ENCODE measurements at regions not wholly inside any gene's neighbourhood (a gene's known extent, or its start where the extent isn't known, plus 50 kb on each side); places are given as distances from the start of the nearest gene placed in this dataset.

GRCh38 chr15:61798631-61799030, 261.6 kb downstream of the VPS13C start:
- no peak for DNase-seq

GRCh38 chr15:61796056-61796455, 264.2 kb downstream of the VPS13C start:
- DNase-seq = no peak

GRCh38 chr15:61794881-61795280, 265.4 kb downstream of the VPS13C start:
- no peak for DNase-seq

- no peak for DNase-seq
Observed at GRCh38 chr15:61794276-61794675, 266.0 kb downstream of the VPS13C start.

- DNase-seq = no peak
Observed at GRCh38 chr15:61784734-61785133, 275.5 kb downstream of the VPS13C start.

- no peak for DNase-seq
Observed at GRCh38 chr15:61780278-61780980, 279.8 kb downstream of the VPS13C start.

- no peak for DNase-seq
Observed at GRCh38 chr15:61777689-61778088, 282.6 kb downstream of the VPS13C start.

- DNase-seq = no peak
Observed at GRCh38 chr15:61769557-61769956, 290.7 kb downstream of the VPS13C start.

- no peak for DNase-seq
Observed at GRCh38 chr15:61768131-61768530, 292.1 kb downstream of the VPS13C start.

- DNase-seq = no peak
Observed at GRCh38 chr15:61764981-61765380, 295.3 kb downstream of the VPS13C start.

- no peak for DNase-seq
Observed at GRCh38 chr15:61764141-61764540, 296.1 kb downstream of the VPS13C start.

GRCh38 chr15:61762676-61763075, 297.6 kb downstream of the VPS13C start:
- DNase-seq = no peak

- DNase-seq = no peak
Observed at GRCh38 chr15:61759639-61760038, 300.6 kb downstream of the VPS13C start.

GRCh38 chr15:61756071-61756820, 304.0 kb downstream of the VPS13C start:
- no peak for DNase-seq

GRCh38 chr15:61755467-61755866, 304.8 kb downstream of the VPS13C start:
- no peak for DNase-seq

GRCh38 chr15:61753018-61753710, 307.1 kb downstream of the VPS13C start:
- DNase-seq = no peak

GRCh38 chr15:61752001-61752400, 308.2 kb downstream of the VPS13C start:
- no peak for DNase-seq

- DNase-seq = no peak
Observed at GRCh38 chr15:61750271-61751084, 309.8 kb downstream of the VPS13C start.

GRCh38 chr15:61749169-61749568, 311.1 kb downstream of the VPS13C start:
- no peak for DNase-seq

GRCh38 chr15:61748529-61748928, 311.7 kb downstream of the VPS13C start:
- DNase-seq = no peak

GRCh38 chr15:61746589-61746988, 313.7 kb downstream of the VPS13C start:
- DNase-seq = no peak

- no peak for DNase-seq
Observed at GRCh38 chr15:61743345-61743909, 316.8 kb downstream of the VPS13C start.

GRCh38 chr15:61742591-61742990, 317.7 kb downstream of the VPS13C start:
- DNase-seq = no peak

Measured in stimulated activated CD4-positive, alpha-beta T cell treated with anti-CD3 and anti-CD28 coated beads, Interleukin-2, amount 100 ng/mL, for 24 hours (primary cell).